HL-60 (cell line): ENCODE measurements at regions not wholly inside any gene's neighbourhood (a gene's known extent, or its start where the extent isn't known, plus 50 kb on each side); places are given as distances from the start of the nearest gene placed in this dataset.
A peak's percentile ranks its signal among the peaks of the same experiment; 100 is the strongest.

Source experiments
- DNase-seq, 2 experiments: peaks; one replicate each; pipeline ENCODE4 v3.0.0-alpha.2; 2010 to 2020; ENCODE audit warnings: low read depth in 1 of 2, low spot score in 1 of 2
- H3K27ac ChIP-seq: fragments of 250-450 bp; sonication (Bioruptor Pico); replicated peaks from 2 replicates; pipeline ENCODE4 v1.5.1; 2020; ENCODE audit warnings: mild to moderate bottlenecking, moderate library complexity
- H3K27me3 ChIP-seq: fragments of 250-450 bp; sonication (Bioruptor Pico); 2 replicates; pipeline ENCODE4 v1.5.1; 2021; ENCODE audit warnings: mild to moderate bottlenecking, moderate library complexity; ENCODE audit not compliant: insufficient read depth, poor library complexity, severe bottlenecking
- H3K4me3 ChIP-seq: replicated peaks from 2 replicates; pipeline ENCODE4 v1.5.1; 2011; ENCODE audit warnings: mild to moderate bottlenecking, control low read depth, low read length; ENCODE audit not compliant: insufficient read depth
- CTCF ChIP-seq: IDR thresholded peaks from one replicate; pipeline ENCODE4 v1.5.1; 2011; ENCODE audit warnings: low read length, control low read depth, inconsistent platforms; ENCODE audit not compliant: insufficient read depth
- GABPA ChIP-seq: IDR thresholded peaks from 2 replicates; pipeline ENCODE4 v1.6.1; 2012; ENCODE audit warnings: low read depth
- POLR2AphosphoS5 ChIP-seq: IDR thresholded peaks from 2 replicates; pipeline ENCODE4 v1.6.1; 2012; ENCODE audit warnings: low read depth
- SPI1 ChIP-seq: IDR thresholded peaks from 2 replicates; pipeline ENCODE4 v1.6.1; 2012; ENCODE audit warnings: low read depth, mild to moderate bottlenecking, borderline replicate concordance
- TF ChIP-seq, protein P1 (sequence below): IDR thresholded peaks from 2 replicates; pipeline ENCODE4 v1.6.1; 2012; ENCODE audit warnings: low read depth; ENCODE audit not compliant: insufficient replicate concordance

DNA sequence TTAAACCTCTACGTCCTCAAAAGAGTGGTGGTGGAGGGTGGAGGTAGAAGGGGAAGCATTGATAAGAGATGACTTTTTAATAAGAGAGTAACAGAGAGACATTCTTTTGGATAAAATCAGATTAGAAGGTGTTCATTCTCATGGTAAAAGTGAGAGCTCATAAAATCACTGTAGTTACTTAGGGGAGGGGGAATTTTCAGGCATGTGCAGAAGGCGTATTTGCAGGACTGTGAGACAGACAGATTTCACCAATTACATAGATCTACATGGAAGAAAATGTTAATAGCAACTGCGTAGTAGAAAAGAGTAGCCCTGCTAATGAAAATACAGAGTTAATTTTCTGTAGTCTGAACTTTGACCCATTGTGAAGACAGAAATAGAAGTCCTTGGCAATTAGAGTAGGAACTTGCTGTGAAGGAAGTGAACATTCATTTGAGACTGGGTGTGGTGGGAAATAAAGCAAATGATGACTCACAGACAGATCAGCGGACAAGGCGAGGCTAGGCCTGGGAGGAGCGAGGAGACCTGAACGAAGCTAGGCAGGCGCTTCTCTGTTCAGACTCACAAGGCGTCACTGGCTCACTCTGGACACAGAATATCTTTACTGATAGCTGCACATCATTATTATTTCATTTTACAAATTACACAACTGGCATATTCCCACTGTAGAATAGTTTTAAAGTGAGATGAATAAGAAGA, 57.2 kb upstream of the FAM9C start:
- peak; percentile 30 to 55 for DNase-seq
- Histone ChIP-seq H3K4me3 (no peak overlapping the region), H3K27ac (no peak overlapping the region), H3K27me3 (no peaks in the 10 kb centered on the region)
- TF ChIP-seq GABPA (no peak), POLR2AphosphoS5 (no peak), SPI1 (no peak), CTCF (no peak)
- TF ChIP-seq, protein P1, sequence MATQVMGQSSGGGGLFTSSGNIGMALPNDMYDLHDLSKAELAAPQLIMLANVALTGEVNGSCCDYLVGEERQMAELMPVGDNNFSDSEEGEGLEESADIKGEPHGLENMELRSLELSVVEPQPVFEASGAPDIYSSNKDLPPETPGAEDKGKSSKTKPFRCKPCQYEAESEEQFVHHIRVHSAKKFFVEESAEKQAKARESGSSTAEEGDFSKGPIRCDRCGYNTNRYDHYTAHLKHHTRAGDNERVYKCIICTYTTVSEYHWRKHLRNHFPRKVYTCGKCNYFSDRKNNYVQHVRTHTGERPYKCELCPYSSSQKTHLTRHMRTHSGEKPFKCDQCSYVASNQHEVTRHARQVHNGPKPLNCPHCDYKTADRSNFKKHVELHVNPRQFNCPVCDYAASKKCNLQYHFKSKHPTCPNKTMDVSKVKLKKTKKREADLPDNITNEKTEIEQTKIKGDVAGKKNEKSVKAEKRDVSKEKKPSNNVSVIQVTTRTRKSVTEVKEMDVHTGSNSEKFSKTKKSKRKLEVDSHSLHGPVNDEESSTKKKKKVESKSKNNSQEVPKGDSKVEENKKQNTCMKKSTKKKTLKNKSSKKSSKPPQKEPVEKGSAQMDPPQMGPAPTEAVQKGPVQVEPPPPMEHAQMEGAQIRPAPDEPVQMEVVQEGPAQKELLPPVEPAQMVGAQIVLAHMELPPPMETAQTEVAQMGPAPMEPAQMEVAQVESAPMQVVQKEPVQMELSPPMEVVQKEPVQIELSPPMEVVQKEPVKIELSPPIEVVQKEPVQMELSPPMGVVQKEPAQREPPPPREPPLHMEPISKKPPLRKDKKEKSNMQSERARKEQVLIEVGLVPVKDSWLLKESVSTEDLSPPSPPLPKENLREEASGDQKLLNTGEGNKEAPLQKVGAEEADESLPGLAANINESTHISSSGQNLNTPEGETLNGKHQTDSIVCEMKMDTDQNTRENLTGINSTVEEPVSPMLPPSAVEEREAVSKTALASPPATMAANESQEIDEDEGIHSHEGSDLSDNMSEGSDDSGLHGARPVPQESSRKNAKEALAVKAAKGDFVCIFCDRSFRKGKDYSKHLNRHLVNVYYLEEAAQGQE: no peak

DNA sequence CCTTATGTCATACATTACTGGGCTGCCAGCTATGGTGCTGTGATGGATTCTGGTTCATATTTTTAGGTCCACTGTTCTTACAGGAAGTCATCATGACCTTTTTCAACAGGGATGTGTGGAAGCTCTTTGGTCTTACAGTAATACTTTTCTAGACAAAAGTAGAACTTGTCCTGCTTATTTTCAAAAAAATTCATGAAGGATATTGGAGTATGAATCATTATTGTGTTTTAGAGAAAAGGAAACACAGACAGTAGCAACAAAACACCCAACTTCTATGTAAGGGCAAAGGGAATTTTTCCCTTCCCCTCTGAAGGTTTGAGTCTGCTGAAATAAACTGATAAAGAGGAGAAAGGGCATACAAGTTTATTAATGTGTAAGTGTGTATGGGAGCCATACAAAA, 54.7 kb upstream of the FAM9C start:
- Histone ChIP-seq H3K27me3 (no peaks in the 10 kb centered on the region), H3K4me3 (no peak overlapping the region), H3K27ac (no peak overlapping the region)
- TF ChIP-seq CTCF: no peak
- TF ChIP-seq, protein P1: no peak
- TF ChIP-seq GABPA: no peak
- TF ChIP-seq SPI1: no peak
- no peak for TF ChIP-seq POLR2AphosphoS5
- no peak for DNase-seq

DNA sequence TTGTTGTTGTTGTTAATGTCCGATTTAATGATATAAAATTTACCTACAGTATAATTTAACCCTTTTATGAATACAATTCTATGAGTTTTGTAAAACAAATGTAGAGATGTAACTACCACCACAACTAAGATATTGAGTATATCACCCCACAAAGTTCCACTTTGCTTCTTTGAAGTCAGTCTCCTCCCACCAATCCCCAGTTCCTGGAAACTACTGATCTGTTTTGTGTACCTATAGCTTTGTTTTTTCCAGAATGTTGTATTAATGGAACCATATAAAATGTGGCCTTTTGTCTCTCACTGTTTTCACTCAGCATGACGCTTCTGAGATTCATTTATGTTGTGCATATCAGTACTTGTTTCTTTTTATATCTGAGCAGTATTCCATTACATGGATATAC, 52.3 kb upstream of the FAM9C start:
- TF ChIP-seq CTCF (no peak), SPI1 (no peak)
- Histone ChIP-seq H3K4me3 (no peak overlapping the region), H3K27me3 (no peaks in the 10 kb centered on the region), H3K27ac (no peak overlapping the region)
- DNase-seq: no peak

DNA sequence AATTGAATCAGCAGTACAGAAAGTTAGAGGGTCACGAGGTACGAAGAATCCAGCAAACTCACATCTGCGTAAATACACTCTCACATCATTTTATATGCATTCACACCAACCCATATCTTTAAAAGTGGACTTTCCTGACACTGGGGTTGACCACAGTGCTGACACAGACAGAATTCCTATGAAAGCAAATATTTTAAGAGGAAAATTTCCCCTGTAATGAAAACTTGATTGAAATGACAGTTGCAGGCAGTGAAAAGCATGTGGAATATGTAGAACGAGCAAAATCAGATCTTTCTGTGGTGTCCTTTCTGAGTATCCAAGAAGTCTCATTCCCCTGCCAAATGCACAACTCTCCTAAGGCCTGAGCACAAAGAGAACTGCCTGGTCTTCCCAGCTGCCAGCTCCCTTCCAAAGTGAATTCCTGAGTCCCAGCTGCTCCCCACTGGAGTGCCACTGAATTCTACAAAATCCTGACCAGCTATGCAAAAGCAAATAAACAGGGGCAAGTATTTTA, 50.5 kb upstream of the FAM9C start:
- no peak overlapping the region for H3K4me3 ChIP-seq
- DNase-seq: no peak
- TF ChIP-seq SPI1: no peak
- TF ChIP-seq POLR2AphosphoS5: no peak
- TF ChIP-seq, protein P1: no peak
- TF ChIP-seq CTCF: no peak
- TF ChIP-seq GABPA: no peak
- no peaks in the 10 kb centered on the region for H3K27me3 ChIP-seq
- no peak overlapping the region for H3K27ac ChIP-seq
